ENCODE measurements at regions not wholly inside any gene's neighbourhood (a gene's known extent, or its start where the extent isn't known, plus 50 kb on each side); places are given as distances from the start of the nearest gene placed in this dataset.

DNA sequence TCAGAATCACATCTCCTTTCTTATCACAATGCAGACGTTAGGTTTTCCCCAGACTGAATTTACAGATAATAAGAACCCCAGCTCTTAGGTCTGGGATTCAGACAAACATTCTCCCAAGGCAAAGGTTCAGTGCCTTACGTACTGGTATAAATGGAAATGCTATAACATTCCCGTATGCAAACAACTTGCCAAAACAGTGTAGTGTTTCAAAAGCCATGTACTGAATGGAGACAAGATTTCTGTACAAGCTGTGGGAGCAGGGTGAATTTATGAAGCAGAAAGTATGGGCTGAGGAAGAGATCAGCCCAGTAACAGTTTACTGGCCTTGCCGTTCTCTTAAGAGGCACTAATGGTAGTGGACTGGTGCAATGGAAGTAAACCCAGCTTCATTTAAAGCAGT lies 225.5 kb upstream of the ZNF462 start:
- H3K27ac ChIP-seq (ENCODE audit: low read depth, low read length, poor library complexity, severe bottlenecking): no peak overlapping the region
- H2AFZ ChIP-seq (ENCODE audit: low read length): no peak overlapping the region
- no peaks in the 10 kb centered on the region for H3K4me1 ChIP-seq (ENCODE audit: insufficient read depth, low read length, poor library complexity, severe bottlenecking)
- intact Hi-C loops (cut with micrococcal nuclease; ENCODE audit: unreplicated experiment): no loop called here
- no peak for TF ChIP-seq EZH2phosphoT487 (IDR thresholded peaks at IDR 0.05; ENCODE audit: borderline replicate concordance, low read depth, low read length)
- TF ChIP-seq, protein P1, sequence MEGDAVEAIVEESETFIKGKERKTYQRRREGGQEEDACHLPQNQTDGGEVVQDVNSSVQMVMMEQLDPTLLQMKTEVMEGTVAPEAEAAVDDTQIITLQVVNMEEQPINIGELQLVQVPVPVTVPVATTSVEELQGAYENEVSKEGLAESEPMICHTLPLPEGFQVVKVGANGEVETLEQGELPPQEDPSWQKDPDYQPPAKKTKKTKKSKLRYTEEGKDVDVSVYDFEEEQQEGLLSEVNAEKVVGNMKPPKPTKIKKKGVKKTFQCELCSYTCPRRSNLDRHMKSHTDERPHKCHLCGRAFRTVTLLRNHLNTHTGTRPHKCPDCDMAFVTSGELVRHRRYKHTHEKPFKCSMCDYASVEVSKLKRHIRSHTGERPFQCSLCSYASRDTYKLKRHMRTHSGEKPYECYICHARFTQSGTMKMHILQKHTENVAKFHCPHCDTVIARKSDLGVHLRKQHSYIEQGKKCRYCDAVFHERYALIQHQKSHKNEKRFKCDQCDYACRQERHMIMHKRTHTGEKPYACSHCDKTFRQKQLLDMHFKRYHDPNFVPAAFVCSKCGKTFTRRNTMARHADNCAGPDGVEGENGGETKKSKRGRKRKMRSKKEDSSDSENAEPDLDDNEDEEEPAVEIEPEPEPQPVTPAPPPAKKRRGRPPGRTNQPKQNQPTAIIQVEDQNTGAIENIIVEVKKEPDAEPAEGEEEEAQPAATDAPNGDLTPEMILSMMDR (conservative IDR thresholded peaks at IDR 0.05; ENCODE audit: low read length): no peak
- no peaks in the 10 kb centered on the region for H3K79me2 ChIP-seq (ENCODE audit: insufficient read depth, low read depth, low read length)
- H3K4me2 ChIP-seq (ENCODE audit: low read length): no peak overlapping the region
- BruUV-seq (replicated peaks): no TSS peak
- no peaks in the 10 kb centered on the region for H4K20me1 ChIP-seq (ENCODE audit: insufficient read depth, low read length)
- CTCF ChIA-PET (ENCODE audit: unreplicated experiment): no interaction called here
- H3K4me3 ChIP-seq (ENCODE audit: low read depth, low read length, poor library complexity, severe bottlenecking): no peak overlapping the region
- H3K9me2 ChIP-seq (ENCODE audit: insufficient read depth, low read length): no peaks in the 10 kb centered on the region
- H3K9me3 ChIP-seq (ENCODE audit: low read length): no peaks in the 10 kb centered on the region
- POLR2A ChIA-PET: no interaction called here
- no peak for DNase-seq (ENCODE audit: low spot score)
- no peaks in the 10 kb centered on the region for H3K36me3 ChIP-seq (ENCODE audit: insufficient read depth, low read length)

DNA sequence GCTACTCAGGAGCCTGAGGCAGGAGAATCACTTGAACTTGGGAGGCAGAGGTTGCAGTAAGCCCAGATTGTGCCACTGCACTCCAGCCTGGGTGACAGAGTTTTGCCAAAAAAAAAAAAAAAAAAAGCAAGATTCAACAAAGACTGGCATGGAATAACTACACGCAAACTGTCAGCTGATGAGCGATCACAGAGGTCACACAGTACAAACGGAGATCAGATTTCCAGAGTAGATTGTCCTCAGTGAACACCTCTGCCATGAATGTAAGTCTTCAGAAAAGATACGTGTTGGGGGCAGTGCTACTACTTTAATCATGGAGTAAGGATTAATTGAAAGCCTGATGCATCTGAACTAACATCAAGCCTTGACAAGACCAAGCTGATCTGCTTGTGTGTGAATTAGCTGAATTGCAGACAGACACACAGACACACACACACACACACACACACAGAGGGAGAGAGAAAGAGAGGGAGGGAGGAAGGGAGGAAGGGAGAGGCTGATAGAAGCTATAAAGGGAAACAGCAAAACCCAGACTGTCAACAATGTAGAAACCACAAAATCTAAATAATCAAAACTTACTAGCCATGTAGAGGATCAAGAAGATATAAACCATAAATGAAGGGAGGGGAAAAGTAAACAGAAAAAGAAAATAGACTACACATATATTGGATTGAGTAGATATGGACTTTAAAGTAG lies 222.9 kb upstream of the ZNF462 start:
- H3K27ac ChIP-seq (ENCODE audit: low read depth, low read length, poor library complexity, severe bottlenecking): no peak overlapping the region
- intact Hi-C loops (cut with micrococcal nuclease; ENCODE audit: unreplicated experiment): no loop called here
- BruUV-seq (replicated peaks): no TSS peak
- H3K79me2 ChIP-seq (ENCODE audit: insufficient read depth, low read depth, low read length): no peaks in the 10 kb centered on the region
- no peaks in the 10 kb centered on the region for H3K4me1 ChIP-seq (ENCODE audit: insufficient read depth, low read length, poor library complexity, severe bottlenecking)
- H3K4me2 ChIP-seq (ENCODE audit: low read length): no peak overlapping the region
- no peak overlapping the region for H2AFZ ChIP-seq (ENCODE audit: low read length)
- ChIA-PET POLR2A (no interaction called here), CTCF (ENCODE audit: unreplicated experiment) (no interaction called here)
- no peaks in the 10 kb centered on the region for H3K36me3 ChIP-seq (ENCODE audit: insufficient read depth, low read length)
- DNase-seq (ENCODE audit: low spot score): no peak
- no peak overlapping the region for H3K4me3 ChIP-seq (ENCODE audit: low read depth, low read length, poor library complexity, severe bottlenecking)
- no peaks in the 10 kb centered on the region for H3K9me3 ChIP-seq (ENCODE audit: low read length)
- H4K20me1 ChIP-seq (ENCODE audit: insufficient read depth, low read length): no peaks in the 10 kb centered on the region
- H3K9me2 ChIP-seq (ENCODE audit: insufficient read depth, low read length): no peaks in the 10 kb centered on the region
- no peak for TF ChIP-seq EZH2phosphoT487 (IDR thresholded peaks at IDR 0.05; ENCODE audit: borderline replicate concordance, low read depth, low read length)
- TF ChIP-seq, protein P1 (conservative IDR thresholded peaks at IDR 0.05; ENCODE audit: low read length): no peak

DNA sequence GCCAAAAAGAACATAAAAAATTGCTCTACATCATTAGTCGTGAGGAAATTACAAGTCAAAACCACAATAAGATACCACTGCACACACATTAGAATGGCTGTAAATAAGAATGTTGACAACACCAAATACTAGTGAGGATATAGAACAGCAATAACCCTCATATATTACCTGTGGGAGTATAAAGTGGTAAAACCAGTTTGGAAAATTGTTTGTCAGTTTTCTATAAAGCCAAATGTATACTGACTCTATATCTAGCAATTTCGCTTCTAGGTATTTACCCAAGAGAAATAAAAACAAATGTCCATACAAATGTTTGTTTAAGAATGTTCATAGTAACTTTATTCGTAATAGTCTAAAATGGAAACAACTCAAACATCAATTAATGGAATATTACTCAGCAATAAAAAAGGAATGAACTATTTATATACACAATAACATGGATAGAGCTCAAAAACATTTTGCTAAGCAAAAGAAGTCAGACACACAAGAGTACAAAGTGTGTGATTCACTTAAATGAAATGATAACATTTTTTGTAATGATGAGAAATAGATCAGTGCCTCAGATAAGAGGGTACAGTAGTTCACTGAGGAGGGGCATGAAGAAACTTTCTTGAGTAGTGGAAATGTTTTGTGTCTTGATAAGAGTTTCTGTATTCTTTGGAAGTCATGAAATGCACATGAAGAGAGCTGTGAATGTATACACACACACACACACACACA lies 219.6 kb upstream of the ZNF462 start:
- CTCF ChIA-PET (ENCODE audit: unreplicated experiment): no interaction called here
- Histone ChIP-seq H3K4me2 (ENCODE audit: low read length) (no peak overlapping the region), H3K4me1 (ENCODE audit: insufficient read depth, low read length, poor library complexity, severe bottlenecking) (no peaks in the 10 kb centered on the region), H3K79me2 (ENCODE audit: insufficient read depth, low read depth, low read length) (no peaks in the 10 kb centered on the region), H4K20me1 (ENCODE audit: insufficient read depth, low read length) (no peaks in the 10 kb centered on the region), H3K9me2 (ENCODE audit: insufficient read depth, low read length) (no peaks in the 10 kb centered on the region), H3K36me3 (ENCODE audit: insufficient read depth, low read length) (no peaks in the 10 kb centered on the region), H3K27ac (ENCODE audit: low read depth, low read length, poor library complexity, severe bottlenecking) (no peak overlapping the region), H2AFZ (ENCODE audit: low read length) (no peak overlapping the region), H3K4me3 (ENCODE audit: low read depth, low read length, poor library complexity, severe bottlenecking) (no peak overlapping the region), H3K9me3 (ENCODE audit: low read length) (no peaks in the 10 kb centered on the region)
- no TSS peak for BruUV-seq (replicated peaks)
- TF ChIP-seq EZH2phosphoT487 (IDR thresholded peaks at IDR 0.05; ENCODE audit: borderline replicate concordance, low read depth, low read length): no peak
- TF ChIP-seq, protein P1 (conservative IDR thresholded peaks at IDR 0.05; ENCODE audit: low read length): no peak
- intact Hi-C loops (cut with micrococcal nuclease; ENCODE audit: unreplicated experiment): no loop called here
- POLR2A ChIA-PET: no interaction called here
- no peak for DNase-seq (ENCODE audit: low spot score)
